GM19043 (cell line): ENCODE measurements at regions not wholly inside any gene's neighbourhood (a gene's known extent, or its start where the extent isn't known, plus 50 kb on each side); places are given as distances from the start of the nearest gene placed in this dataset.

Experiments
- ATAC-seq: cut with Tn5 transposase; IDR thresholded peaks from one replicate; pipeline ENCODE4 v1.9.1; 2021; ENCODE audit warnings: low read depth; ENCODE audit not compliant: unreplicated experiment

- ATAC-seq: no peak
These were observed 229.2 kb upstream of the CHRNA7 start for GRCh38 chr15:31801152-31801551.

GRCh38 chr15:31802761-31803160 is 227.6 kb upstream of the CHRNA7 start:
- ATAC-seq: no peak

GRCh38 chr15:31803388-31803884 is 226.9 kb upstream of the CHRNA7 start:
- ATAC-seq: no peak

- ATAC-seq: no peak
These were observed 225.1 kb upstream of the CHRNA7 start for GRCh38 chr15:31805090-31805662.

GRCh38 chr15:31806106-31806505 is 224.2 kb upstream of the CHRNA7 start:
- ATAC-seq: no peak

- ATAC-seq: no peak
These were observed 218.7 kb upstream of the CHRNA7 start for GRCh38 chr15:31811641-31812040.

GRCh38 chr15:31814082-31814481 is 216.2 kb upstream of the CHRNA7 start:
- ATAC-seq: no peak

- no peak for ATAC-seq
These were observed 214.7 kb upstream of the CHRNA7 start for GRCh38 chr15:31815411-31816155.

- ATAC-seq: no peak
These were observed 207.9 kb upstream of the CHRNA7 start for GRCh38 chr15:31822463-31822862.

- ATAC-seq: no peak
These were observed 206.3 kb upstream of the CHRNA7 start for GRCh38 chr15:31824024-31824423.

- ATAC-seq: no peak
These were observed 201.7 kb upstream of the CHRNA7 start for GRCh38 chr15:31828594-31828993.

- no peak for ATAC-seq
These were observed 199.7 kb upstream of the CHRNA7 start for GRCh38 chr15:31830591-31830990.

GRCh38 chr15:31831596-31831995 is 198.7 kb upstream of the CHRNA7 start:
- no peak for ATAC-seq

GRCh38 chr15:31834654-31835053 is 195.7 kb upstream of the CHRNA7 start:
- ATAC-seq: no peak

GRCh38 chr15:31839388-31839787 is 190.9 kb upstream of the CHRNA7 start:
- ATAC-seq: no peak

- no peak for ATAC-seq
These were observed 189.4 kb upstream of the CHRNA7 start for GRCh38 chr15:31840849-31841476.

- no peak for ATAC-seq
These were observed 187.7 kb upstream of the CHRNA7 start for GRCh38 chr15:31842532-31843195.

GRCh38 chr15:31843426-31844055 is 186.8 kb upstream of the CHRNA7 start:
- no peak for ATAC-seq

- ATAC-seq: no peak
These were observed 184.5 kb upstream of the CHRNA7 start for GRCh38 chr15:31845791-31846190.

- no peak for ATAC-seq
These were observed 182.4 kb upstream of the CHRNA7 start for GRCh38 chr15:31847961-31848360.

GRCh38 chr15:31848621-31849020 is 181.7 kb upstream of the CHRNA7 start:
- no peak for ATAC-seq
